GM23338 (cell line): ENCODE measurements at regions not wholly inside any gene's neighbourhood (a gene's known extent, or its start where the extent isn't known, plus 50 kb on each side); places are given as distances from the start of the nearest gene placed in this dataset.

Source experiments
- ATAC-seq: fragments of 200-7000 bp; cut with Tn5 transposase; 3 replicates; pipeline ENCODE4 v1.9.1; 2020
- DNase-seq: peaks from one replicate; pipeline ENCODE4 v3.0.0-alpha.2; 2015; ENCODE audit warnings: low spot score
- H2AFZ ChIP-seq: fragments of 200-600 bp; sonication (generic); 2 replicates; pipeline ENCODE4 v1.8.0; 2016; ENCODE audit warnings: antibody characterized with exemption, mild to moderate bottlenecking, moderate library complexity
- H3F3A ChIP-seq: fragments of 200-600 bp; sonication (generic); replicated peaks from 2 replicates; pipeline ENCODE4 v1.8.0; 2017; ENCODE audit warnings: antibody characterized with exemption, mixed run types, low read depth
- H3K27ac ChIP-seq: fragments of 200-600 bp; sonication (generic); 2 replicates; pipeline ENCODE4 v1.6.1; 2016; ENCODE audit warnings: low read depth
- H3K27me3 ChIP-seq: fragments of 200-600 bp; sonication (generic); 2 replicates; pipeline ENCODE4 v1.8.0; 2016; ENCODE audit warnings: mild to moderate bottlenecking, mixed run types, moderate library complexity; ENCODE audit not compliant: insufficient read depth
- H3K36me3 ChIP-seq: fragments of 200-600 bp; sonication (generic); 2 replicates; pipeline ENCODE4 v1.8.0; 2016; ENCODE audit warnings: mild to moderate bottlenecking; ENCODE audit not compliant: insufficient read depth
- H3K4me1 ChIP-seq: fragments of 200-600 bp; sonication (generic); 2 replicates; pipeline ENCODE4 v1.8.0; 2016; ENCODE audit warnings: mild to moderate bottlenecking, moderate library complexity; ENCODE audit not compliant: insufficient read depth
- H3K4me2 ChIP-seq: fragments of 200-600 bp; sonication (generic); 2 replicates; pipeline ENCODE4 v1.7.1; 2017; ENCODE audit warnings: mixed run types
- H3K4me3 ChIP-seq: fragments of 200-600 bp; sonication (generic); 2 replicates; pipeline ENCODE4 v1.6.1; 2016; ENCODE audit warnings: mixed run types
- H3K79me2 ChIP-seq: fragments of 200-600 bp; sonication (generic); replicated peaks from 2 replicates; pipeline ENCODE4 v1.8.0; 2017; ENCODE audit warnings: mild to moderate bottlenecking; ENCODE audit not compliant: insufficient read depth
- H3K9me2 ChIP-seq: fragments of 200-600 bp; sonication (generic); 2 replicates; pipeline ENCODE4 v1.8.0; 2017; ENCODE audit not compliant: insufficient read depth
- H4K20me1 ChIP-seq: fragments of 200-600 bp; sonication (generic); replicated peaks from 2 replicates; pipeline ENCODE4 v1.8.0; 2017; ENCODE audit warnings: mild to moderate bottlenecking; ENCODE audit not compliant: insufficient read depth
- H3K27ac Mint-ChIP-seq: 2 replicates; pipeline ENCODE4 v1.8.0; 2020; ENCODE audit warnings: inconsistent platforms, mild to moderate bottlenecking, moderate library complexity, mixed read lengths
- H3K27me3 Mint-ChIP-seq: 3 replicates; pipeline ENCODE4 v1.8.0; 2022; ENCODE audit warnings: low read depth, mild to moderate bottlenecking, moderate library complexity, mixed read lengths, inconsistent platforms; ENCODE audit not compliant: insufficient read depth, poor library complexity
- H3K36me3 Mint-ChIP-seq: 3 replicates; pipeline ENCODE4 v1.8.0; 2021; ENCODE audit warnings: low read depth, mild to moderate bottlenecking, inconsistent platforms, moderate library complexity, mixed read lengths
- H3K4me1 Mint-ChIP-seq: 3 replicates; pipeline ENCODE4 v1.8.0; 2020; ENCODE audit warnings: mild to moderate bottlenecking, inconsistent platforms, mixed read lengths
- H3K4me3 Mint-ChIP-seq: 3 replicates; pipeline ENCODE4 v1.8.0; 2021; ENCODE audit warnings: moderate library complexity, mild to moderate bottlenecking, inconsistent platforms, mixed read lengths
- H3K9me3 Mint-ChIP-seq: 3 replicates; pipeline ENCODE4 v1.8.0; 2020; ENCODE audit warnings: moderate library complexity, mild to moderate bottlenecking, inconsistent platforms, mixed read lengths
- CREB1 ChIP-seq: fragments of 250-450 bp; sonication (Bioruptor Pico); IDR thresholded peaks from 2 replicates; pipeline ENCODE4 v1.5.0; 2020; ENCODE audit warnings: low read depth, mild to moderate bottlenecking, moderate library complexity
- CTCF ChIP-seq, 2 experiments: fragments of 200-600 bp in 1 of 2; sonication (generic) in 1 of 2; conservative IDR thresholded peaks; 2 replicates each; pipeline versions ENCODE4 v1.5.1 to v1.6.1; 2016 to 2017; ENCODE audit warnings: antibody characterized with exemption in 2 of 2, low read depth in 2 of 2, mild to moderate bottlenecking in 2 of 2, moderate library complexity in 1 of 2
- ETS1 ChIP-seq: IDR thresholded peaks from 2 replicates; pipeline ENCODE4 v1.6.1; 2016; ENCODE audit warnings: antibody characterized with exemption
- EZH2 ChIP-seq: fragments of 200-600 bp; sonication (generic); IDR thresholded peaks from one replicate; pipeline ENCODE4 v1.8.0; 2017; ENCODE audit warnings: antibody characterized with exemption, mild to moderate bottlenecking, low read depth; ENCODE audit not compliant: unreplicated experiment
- EZH2phosphoT487 ChIP-seq: fragments of 200-600 bp; sonication (generic); IDR thresholded peaks from one replicate; pipeline ENCODE4 v1.8.1; 2018; ENCODE audit warnings: antibody characterized with exemption; ENCODE audit not compliant: unreplicated experiment
- NANOG ChIP-seq: IDR thresholded peaks from 2 replicates; pipeline ENCODE4 v1.6.1; 2016; ENCODE audit warnings: antibody characterized with exemption, borderline replicate concordance
- POLR2AphosphoS5 ChIP-seq: IDR thresholded peaks from 2 replicates; pipeline ENCODE4 v1.6.1; 2016; ENCODE audit warnings: antibody characterized with exemption, low read depth
- REST ChIP-seq: IDR thresholded peaks from one replicate; pipeline ENCODE4 v1.6.1; 2018; ENCODE audit warnings: antibody characterized with exemption; ENCODE audit not compliant: unreplicated experiment
- STAT1 ChIP-seq: IDR thresholded peaks from one replicate; pipeline ENCODE4 v1.6.1; 2016; ENCODE audit warnings: antibody characterized with exemption; ENCODE audit not compliant: unreplicated experiment

DNA sequence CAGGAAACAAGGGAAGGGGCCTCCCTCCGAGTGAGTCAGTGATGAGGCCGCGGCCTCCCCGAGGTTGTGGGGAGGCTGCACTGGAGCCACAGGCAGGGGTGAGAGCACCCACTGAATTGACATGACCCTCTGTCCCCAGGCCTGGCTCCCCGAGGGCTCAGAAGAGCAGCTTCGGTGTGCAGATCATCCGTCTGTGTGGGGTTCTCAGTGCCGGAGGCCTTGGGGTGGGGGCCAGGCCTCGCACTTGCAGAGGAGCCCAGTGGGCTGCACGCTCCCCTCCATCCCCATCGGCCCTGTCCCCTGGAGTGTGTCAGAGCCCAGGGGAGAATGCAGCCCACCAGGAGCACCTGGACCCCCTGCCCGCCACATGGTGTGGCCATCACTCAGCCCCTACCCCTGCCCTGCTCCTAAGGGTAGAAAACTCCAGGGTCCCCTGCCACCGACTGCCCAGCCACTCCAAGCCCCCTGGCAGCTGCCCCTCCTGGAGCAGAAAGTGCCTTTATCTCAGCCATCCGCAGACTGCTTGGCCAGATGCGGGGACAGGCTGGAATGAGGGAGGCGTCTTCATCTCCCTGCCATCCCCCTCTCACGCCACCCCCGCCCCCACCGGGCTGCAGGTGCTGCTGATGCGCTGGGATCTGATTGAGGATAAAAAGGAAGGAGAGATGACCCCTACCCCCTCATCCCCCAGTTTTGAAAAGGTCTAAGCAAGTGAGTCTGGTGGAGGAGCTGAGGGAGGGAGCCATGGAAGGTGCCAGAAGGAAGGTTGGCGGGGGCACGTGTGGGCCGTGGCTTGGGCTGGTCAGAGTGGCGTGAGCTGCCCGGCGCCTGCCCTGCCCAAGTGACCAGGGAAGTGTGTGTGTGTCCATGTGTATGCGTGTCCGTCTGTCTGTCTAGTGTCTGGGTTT is 358.3 kb downstream of the SEC14L1 start:
- H3K4me1 Mint-ChIP-seq = peaks cover 8% of the 10 kb centered on the region
- no peaks in the 10 kb centered on the region for H4K20me1 ChIP-seq
- no peaks in the 10 kb centered on the region for H3K27me3 ChIP-seq
- ATAC-seq (no peak), DNase-seq (no peak)
- peak overlapping the region; percentile 59; the same call in 1 of the 2 replicates for H3K27ac Mint-ChIP-seq
- peaks cover 3% of the 10 kb centered on the region; the same call in 1 of the 2 replicates for H3K36me3 ChIP-seq
- no peak overlapping the region for H3K4me3 ChIP-seq
- peaks cover 5% of the 10 kb centered on the region; the same call in 2 of the 3 replicates for H3K9me3 Mint-ChIP-seq
- peaks cover 8% of the 10 kb centered on the region for H3F3A ChIP-seq
- peaks cover 4% of the 10 kb centered on the region for H3K4me1 ChIP-seq
- TF ChIP-seq CREB1 (CRISPR knock-in tag) (no peak), CTCF (conservative IDR thresholded peaks at IDR 0.05; ENCODE audit: low read depth in 2 of 2) (no peak), EZH2phosphoT487 (no peak), ETS1 (no peak), REST (no peak), POLR2AphosphoS5 (no peak), STAT1 (no peak), EZH2 (no peak), NANOG (no peak)
- H3K79me2 ChIP-seq = no peaks in the 10 kb centered on the region
- H3K36me3 Mint-ChIP-seq = peaks cover 46% of the 10 kb centered on the region
- no peak overlapping the region for H2AFZ ChIP-seq
- no peak overlapping the region for H3K27ac ChIP-seq
- H3K4me3 Mint-ChIP-seq = no peak overlapping the region
- H3K4me2 ChIP-seq = no peak overlapping the region
- H3K27me3 Mint-ChIP-seq = peaks cover 18% of the 10 kb centered on the region
- no peaks in the 10 kb centered on the region for H3K9me2 ChIP-seq
